DND-41 (cell line): ENCODE measurements at regions not wholly inside any gene's neighbourhood (a gene's known extent, or its start where the extent isn't known, plus 50 kb on each side); places are given as distances from the start of the nearest gene placed in this dataset.

Experiments used
- ATAC-seq: fragments of 200-7000 bp; cut with Tn5 transposase; 3 replicates; pipeline ENCODE4 v1.9.1; 2021; ENCODE audit warnings: low read depth; ENCODE audit not compliant: insufficient read depth
- DNase-seq: peaks from one replicate; pipeline ENCODE4 v3.0.0-alpha.2; 2020
- H2AFZ ChIP-seq: 2 replicates; pipeline ENCODE4 v1.6.0; 2012; ENCODE audit warnings: low read depth, low read length
- H3K27ac ChIP-seq: 2 replicates; pipeline ENCODE4 v1.5.1; 2012; ENCODE audit warnings: low read length, inconsistent platforms
- H3K27me3 ChIP-seq: fragments of 200-600 bp; sonication (generic); 2 replicates; pipeline ENCODE4 v1.6.0; 2012; ENCODE audit warnings: low read length, mild to moderate bottlenecking, inconsistent platforms; ENCODE audit not compliant: insufficient read depth, poor library complexity
- H3K36me3 ChIP-seq: 2 replicates; pipeline ENCODE4 v1.5.1; 2012; ENCODE audit warnings: low read length, inconsistent platforms; ENCODE audit not compliant: insufficient read depth
- H3K4me1 ChIP-seq: 2 replicates; pipeline ENCODE4 v1.5.1; 2012; ENCODE audit warnings: mild to moderate bottlenecking, low read length; ENCODE audit not compliant: insufficient read depth
- H3K4me2 ChIP-seq: 2 replicates; pipeline ENCODE4 v1.6.0; 2012; ENCODE audit warnings: mild to moderate bottlenecking, moderate library complexity, low read length, inconsistent platforms; ENCODE audit not compliant: insufficient read depth
- H3K4me3 ChIP-seq, 2 experiments: fragments of 200-600 bp in 1 of 2; shearing (Covaris generic) in 1 of 2; 2 replicates each; pipeline ENCODE4 v1.5.1; 2012 to 2016; ENCODE audit warnings: inconsistent platforms in 2 of 2, low read length in 2 of 2, mild to moderate bottlenecking in 2 of 2, low read depth in 1 of 2, moderate library complexity in 1 of 2
- H3K79me2 ChIP-seq: 2 replicates; pipeline ENCODE4 v1.6.0; 2012; ENCODE audit warnings: low read length, inconsistent platforms; ENCODE audit not compliant: insufficient read depth
- H3K9ac ChIP-seq: 2 replicates; pipeline ENCODE4 v1.6.0; 2012; ENCODE audit warnings: low read depth, mild to moderate bottlenecking, inconsistent platforms, low read length, moderate library complexity
- H3K9me3 ChIP-seq: 2 replicates; pipeline ENCODE4 v1.5.1; 2012; ENCODE audit warnings: low read length, moderate library complexity, mild to moderate bottlenecking, inconsistent platforms; ENCODE audit not compliant: insufficient read depth, severe bottlenecking
- H4K20me1 ChIP-seq: 2 replicates; pipeline ENCODE4 v1.6.0; 2012; ENCODE audit warnings: low read length; ENCODE audit not compliant: insufficient read depth
- EZH2 ChIP-seq: IDR thresholded peaks from 3 replicates; pipeline ENCODE4 v1.6.1; 2012; ENCODE audit warnings: borderline replicate concordance, low read depth, mild to moderate bottlenecking, moderate library complexity, low read length, inconsistent platforms; ENCODE audit not compliant: severe bottlenecking
- TF ChIP-seq, protein P1 (sequence below): IDR thresholded peaks from 2 replicates; pipeline ENCODE4 v1.5.1; 2012; ENCODE audit warnings: borderline replicate concordance, low read length, moderate library complexity, mild to moderate bottlenecking; ENCODE audit not compliant: poor library complexity, severe bottlenecking; ENCODE audit errors: extremely low read depth

DNA sequence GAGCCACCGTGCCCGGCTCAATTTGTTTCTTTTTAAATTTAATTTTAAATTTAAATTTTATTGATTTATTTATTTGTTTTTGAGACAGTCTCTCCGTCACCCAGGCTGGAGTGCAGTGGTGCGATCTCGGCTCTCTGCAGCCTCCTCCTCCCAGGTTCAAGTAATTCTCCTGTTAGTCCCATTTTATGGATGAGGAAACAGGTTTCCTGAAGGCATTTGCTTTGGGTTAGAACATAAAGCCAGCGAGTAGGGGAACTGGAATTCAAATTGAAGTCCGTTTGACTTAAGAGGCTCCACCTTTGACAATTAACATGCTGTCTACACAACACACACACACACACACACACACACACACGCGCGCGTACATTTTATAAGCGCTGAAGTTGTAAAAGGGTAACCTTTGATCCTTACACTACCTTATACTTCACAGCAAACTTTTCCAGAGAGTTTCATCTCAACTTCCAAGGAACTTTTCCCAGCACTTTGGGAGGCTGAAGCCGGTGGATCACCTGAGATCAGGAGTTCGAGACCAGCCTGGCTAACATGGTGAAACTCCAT lies 232.0 kb downstream of the BCAS1 start:
- TF ChIP-seq EZH2: no peak
- TF ChIP-seq, protein P1, sequence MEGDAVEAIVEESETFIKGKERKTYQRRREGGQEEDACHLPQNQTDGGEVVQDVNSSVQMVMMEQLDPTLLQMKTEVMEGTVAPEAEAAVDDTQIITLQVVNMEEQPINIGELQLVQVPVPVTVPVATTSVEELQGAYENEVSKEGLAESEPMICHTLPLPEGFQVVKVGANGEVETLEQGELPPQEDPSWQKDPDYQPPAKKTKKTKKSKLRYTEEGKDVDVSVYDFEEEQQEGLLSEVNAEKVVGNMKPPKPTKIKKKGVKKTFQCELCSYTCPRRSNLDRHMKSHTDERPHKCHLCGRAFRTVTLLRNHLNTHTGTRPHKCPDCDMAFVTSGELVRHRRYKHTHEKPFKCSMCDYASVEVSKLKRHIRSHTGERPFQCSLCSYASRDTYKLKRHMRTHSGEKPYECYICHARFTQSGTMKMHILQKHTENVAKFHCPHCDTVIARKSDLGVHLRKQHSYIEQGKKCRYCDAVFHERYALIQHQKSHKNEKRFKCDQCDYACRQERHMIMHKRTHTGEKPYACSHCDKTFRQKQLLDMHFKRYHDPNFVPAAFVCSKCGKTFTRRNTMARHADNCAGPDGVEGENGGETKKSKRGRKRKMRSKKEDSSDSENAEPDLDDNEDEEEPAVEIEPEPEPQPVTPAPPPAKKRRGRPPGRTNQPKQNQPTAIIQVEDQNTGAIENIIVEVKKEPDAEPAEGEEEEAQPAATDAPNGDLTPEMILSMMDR: no peak
- Histone ChIP-seq H3K36me3 (no peaks in the 10 kb centered on the region), H3K27me3 (no peaks in the 10 kb centered on the region), H4K20me1 (no peaks in the 10 kb centered on the region), H2AFZ (no peak overlapping the region), H3K79me2 (no peaks in the 10 kb centered on the region), H3K9ac (no peak overlapping the region), H3K27ac (no peak overlapping the region), H3K4me3 (no peak overlapping the region), H3K4me2 (no peak overlapping the region), H3K9me3 (no peaks in the 10 kb centered on the region), H3K4me1 (peaks cover 53% of the 10 kb centered on the region)
- ATAC-seq (no peak), DNase-seq (no peak)

GRCh38 chr20:53837126-53837826 lies 233.1 kb downstream of the BCAS1 start:
- H3K4me1 ChIP-seq: peaks cover 42% of the 10 kb centered on the region
- DNase-seq: no peak

DNA sequence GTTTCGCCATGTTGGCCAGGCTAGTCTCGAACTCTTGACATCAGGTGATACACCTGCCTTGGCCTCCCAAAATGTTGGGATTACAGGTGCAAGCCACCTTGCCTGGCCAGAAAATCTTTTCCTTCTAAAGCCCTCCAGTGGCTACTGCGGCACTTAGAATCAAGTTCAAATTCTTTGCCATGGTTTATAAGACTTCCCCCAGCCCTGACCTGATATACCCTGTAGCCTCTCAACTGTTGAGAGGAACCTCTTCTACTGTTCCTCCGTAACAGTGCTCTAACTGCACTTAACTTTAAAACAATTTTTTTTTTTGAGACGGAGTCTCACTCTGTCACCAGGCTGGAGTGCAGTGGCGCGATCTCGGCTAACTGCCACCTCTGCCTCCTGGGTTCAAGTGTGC lies 235.6 kb downstream of the BCAS1 start:
- Histone ChIP-seq H3K36me3 (no peaks in the 10 kb centered on the region), H3K4me3 (no peak overlapping the region), H3K4me2 (no peak overlapping the region), H4K20me1 (no peaks in the 10 kb centered on the region), H3K79me2 (no peaks in the 10 kb centered on the region), H3K27me3 (no peaks in the 10 kb centered on the region), H2AFZ (no peak overlapping the region), H3K4me1 (peaks cover 44% of the 10 kb centered on the region), H3K9ac (no peak overlapping the region), H3K27ac (no peak overlapping the region), H3K9me3 (no peaks in the 10 kb centered on the region)
- no peak for DNase-seq
- TF ChIP-seq EZH2: no peak
- TF ChIP-seq, protein P1: no peak
- ATAC-seq: no peak

More at GRCh38 chr20:53837126-53837826, 233.1 kb downstream of the BCAS1 start:
- Histone ChIP-seq H3K27me3 (no peaks in the 10 kb centered on the region), H3K36me3 (no peaks in the 10 kb centered on the region), H3K4me3 (no peak overlapping the region), H3K4me2 (no peak overlapping the region), H4K20me1 (no peaks in the 10 kb centered on the region), H3K27ac (no peak overlapping the region), H2AFZ (no peak overlapping the region), H3K79me2 (no peaks in the 10 kb centered on the region), H3K9ac (no peak overlapping the region), H3K9me3 (no peaks in the 10 kb centered on the region)
- TF ChIP-seq, protein P1: no peak
- no peak for TF ChIP-seq EZH2
- no peak for ATAC-seq
